SJSA1 (cell line): ENCODE measurements at regions not wholly inside any gene's neighbourhood (a gene's known extent, or its start where the extent isn't known, plus 50 kb on each side); places are given as distances from the start of the nearest gene placed in this dataset.

ENCODE experiments used
- DNase-seq, 2 experiments: peaks; one replicate each; pipeline ENCODE4 v3.0.0-alpha.2; 2015 to 2020; ENCODE audit warnings: low spot score in 2 of 2, low read depth in 1 of 2
- H3K27ac ChIP-seq: fragments of 250-450 bp; sonication (Bioruptor Pico); 2 replicates; pipeline ENCODE4 v1.5.1; 2020; ENCODE audit warnings: mild to moderate bottlenecking, moderate library complexity
- H3K27me3 ChIP-seq: fragments of 250-450 bp; sonication (Bioruptor Pico); replicated peaks from 2 replicates; pipeline ENCODE4 v1.5.1; 2020; ENCODE audit warnings: mild to moderate bottlenecking, moderate library complexity
- H3K36me3 ChIP-seq: fragments of 250-450 bp; sonication (Bioruptor Pico); 2 replicates; pipeline ENCODE4 v1.5.1; 2020; ENCODE audit warnings: mild to moderate bottlenecking
- H3K4me1 ChIP-seq: fragments of 250-450 bp; sonication (Bioruptor Pico); replicated peaks from 2 replicates; pipeline ENCODE4 v1.6.1; 2021; ENCODE audit warnings: mild to moderate bottlenecking
- H3K4me3 ChIP-seq: fragments of 250-450 bp; sonication (Bioruptor Pico); 2 replicates; pipeline ENCODE4 v1.5.1; 2020; ENCODE audit warnings: mild to moderate bottlenecking
- H3K9me3 ChIP-seq: fragments of 250-450 bp; sonication (Bioruptor Pico); replicated peaks from 2 replicates; pipeline ENCODE4 v1.5.1; 2020; ENCODE audit warnings: mild to moderate bottlenecking

- no peak for DNase-seq
- H3K4me1 ChIP-seq, result no peaks in the 10 kb centered on the region
- peaks cover 3% of the 10 kb centered on the region for H3K9me3 ChIP-seq
- H3K27ac ChIP-seq, result no peak overlapping the region
- H3K27me3 ChIP-seq, result no peaks in the 10 kb centered on the region
- no peak overlapping the region for H3K4me3 ChIP-seq
- no peaks in the 10 kb centered on the region for H3K36me3 ChIP-seq
Observed at GRCh38 chr16:79484237-79484636, 116.3 kb downstream of the MAF start.

GRCh38 chr16:79483336-79483735 lies 117.2 kb downstream of the MAF start:
- H3K36me3 ChIP-seq, result no peaks in the 10 kb centered on the region
- H3K27me3 ChIP-seq, result no peaks in the 10 kb centered on the region

GRCh38 chr16:79482011-79482410 lies 118.5 kb downstream of the MAF start:
- no peak overlapping the region for H3K4me3 ChIP-seq
- no peaks in the 10 kb centered on the region for H3K27me3 ChIP-seq
- peaks cover 3% of the 10 kb centered on the region; the same call in 1 of the 2 replicates for H3K9me3 ChIP-seq
- no peaks in the 10 kb centered on the region for H3K36me3 ChIP-seq
- no peak for DNase-seq
- H3K27ac ChIP-seq, result no peak overlapping the region
- H3K4me1 ChIP-seq, result no peaks in the 10 kb centered on the region

More at GRCh38 chr16:79483336-79483735, 117.2 kb downstream of the MAF start:
- H3K9me3 ChIP-seq, result peaks cover 3% of the 10 kb centered on the region; the same call in 1 of the 2 replicates
- no peaks in the 10 kb centered on the region for H3K4me1 ChIP-seq
- no peak for DNase-seq
- no peak overlapping the region for H3K4me3 ChIP-seq
- no peak overlapping the region for H3K27ac ChIP-seq

- Histone ChIP-seq H3K9me3 (peaks cover 3% of the 10 kb centered on the region; the same call in 1 of the 2 replicates), H3K27ac (no peak overlapping the region), H3K36me3 (no peaks in the 10 kb centered on the region), H3K4me1 (no peaks in the 10 kb centered on the region), H3K4me3 (no peak overlapping the region), H3K27me3 (no peaks in the 10 kb centered on the region)
- no peak for DNase-seq
Observed at GRCh38 chr16:79480929-79481328, 119.6 kb downstream of the MAF start.

GRCh38 chr16:79480056-79480455 lies 120.5 kb downstream of the MAF start:
- DNase-seq, result no peak
- no peaks in the 10 kb centered on the region for H3K4me1 ChIP-seq

GRCh38 chr16:79476580-79476979 lies 124.0 kb downstream of the MAF start:
- Histone ChIP-seq H3K9me3 (peaks cover 3% of the 10 kb centered on the region; the same call in 1 of the 2 replicates), H3K4me1 (no peaks in the 10 kb centered on the region), H3K27ac (no peak overlapping the region), H3K36me3 (no peaks in the 10 kb centered on the region), H3K27me3 (no peaks in the 10 kb centered on the region), H3K4me3 (no peak overlapping the region)
- DNase-seq, result no peak

More at GRCh38 chr16:79480056-79480455, 120.5 kb downstream of the MAF start:
- Histone ChIP-seq H3K36me3 (no peaks in the 10 kb centered on the region), H3K9me3 (peaks cover 3% of the 10 kb centered on the region; the same call in 1 of the 2 replicates), H3K27me3 (no peaks in the 10 kb centered on the region), H3K27ac (no peak overlapping the region), H3K4me3 (no peak overlapping the region)

GRCh38 chr16:79475841-79476240 lies 124.7 kb downstream of the MAF start:
- Histone ChIP-seq H3K4me3 (no peak overlapping the region), H3K27me3 (no peaks in the 10 kb centered on the region), H3K4me1 (no peaks in the 10 kb centered on the region), H3K36me3 (no peaks in the 10 kb centered on the region), H3K9me3 (peaks cover 3% of the 10 kb centered on the region; the same call in 1 of the 2 replicates), H3K27ac (no peak overlapping the region)
- no peak for DNase-seq

GRCh38 chr16:79473456-79473855 lies 127.1 kb downstream of the MAF start:
- Histone ChIP-seq H3K27me3 (no peaks in the 10 kb centered on the region), H3K27ac (no peak overlapping the region), H3K4me3 (no peak overlapping the region), H3K4me1 (no peaks in the 10 kb centered on the region), H3K9me3 (no peaks in the 10 kb centered on the region), H3K36me3 (no peaks in the 10 kb centered on the region)
- DNase-seq, result no peak

- DNase-seq, result no peak
- H3K4me1 ChIP-seq, result no peaks in the 10 kb centered on the region
- H3K9me3 ChIP-seq, result no peaks in the 10 kb centered on the region
- no peak overlapping the region for H3K4me3 ChIP-seq
- no peaks in the 10 kb centered on the region for H3K36me3 ChIP-seq
- H3K27ac ChIP-seq, result no peak overlapping the region
- no peaks in the 10 kb centered on the region for H3K27me3 ChIP-seq
Observed at GRCh38 chr16:79472426-79472825, 128.1 kb downstream of the MAF start.

GRCh38 chr16:79469999-79470398 lies 130.5 kb downstream of the MAF start:
- Histone ChIP-seq H3K27me3 (no peaks in the 10 kb centered on the region), H3K36me3 (no peaks in the 10 kb centered on the region), H3K9me3 (no peaks in the 10 kb centered on the region), H3K4me1 (no peaks in the 10 kb centered on the region), H3K4me3 (no peak overlapping the region), H3K27ac (no peak overlapping the region)
- DNase-seq, result no peak

- no peak overlapping the region for H3K4me3 ChIP-seq
- no peak for DNase-seq
- H3K9me3 ChIP-seq, result no peaks in the 10 kb centered on the region
- H3K27ac ChIP-seq, result no peak overlapping the region
- H3K27me3 ChIP-seq, result no peaks in the 10 kb centered on the region
- H3K36me3 ChIP-seq, result no peaks in the 10 kb centered on the region
- H3K4me1 ChIP-seq, result no peaks in the 10 kb centered on the region
Observed at GRCh38 chr16:79468631-79469030, 131.9 kb downstream of the MAF start.

GRCh38 chr16:79468121-79468552 lies 132.4 kb downstream of the MAF start:
- Histone ChIP-seq H3K4me1 (no peaks in the 10 kb centered on the region), H3K36me3 (no peaks in the 10 kb centered on the region), H3K27me3 (no peaks in the 10 kb centered on the region), H3K4me3 (no peak overlapping the region), H3K9me3 (no peaks in the 10 kb centered on the region), H3K27ac (no peak overlapping the region)
- DNase-seq, result no peak

- no peaks in the 10 kb centered on the region for H3K36me3 ChIP-seq
- DNase-seq, result no peak
- H3K4me3 ChIP-seq, result no peak overlapping the region
- no peaks in the 10 kb centered on the region for H3K27me3 ChIP-seq
- H3K9me3 ChIP-seq, result no peaks in the 10 kb centered on the region
- no peaks in the 10 kb centered on the region for H3K4me1 ChIP-seq
- no peak overlapping the region for H3K27ac ChIP-seq
Observed at GRCh38 chr16:79466111-79466510, 134.4 kb downstream of the MAF start.

- H3K4me1 ChIP-seq, result no peaks in the 10 kb centered on the region
- no peaks in the 10 kb centered on the region for H3K9me3 ChIP-seq
Observed at GRCh38 chr16:79463841-79464240, 136.7 kb downstream of the MAF start.

GRCh38 chr16:79456036-79456435 lies 144.5 kb downstream of the MAF start:
- Histone ChIP-seq H3K27ac (no peak overlapping the region), H3K4me3 (no peak overlapping the region), H3K27me3 (no peaks in the 10 kb centered on the region), H3K36me3 (no peaks in the 10 kb centered on the region), H3K4me1 (no peaks in the 10 kb centered on the region), H3K9me3 (no peaks in the 10 kb centered on the region)
- DNase-seq, result no peak

More at GRCh38 chr16:79463841-79464240, 136.7 kb downstream of the MAF start:
- Histone ChIP-seq H3K4me3 (no peak overlapping the region), H3K36me3 (no peaks in the 10 kb centered on the region), H3K27ac (no peak overlapping the region), H3K27me3 (no peaks in the 10 kb centered on the region)
- DNase-seq, result no peak
